ENCODE measurements at regions not wholly inside any gene's neighbourhood (a gene's known extent, or its start where the extent isn't known, plus 50 kb on each side); places are given as distances from the start of the nearest gene placed in this dataset.
A peak's percentile ranks its signal among the peaks of the same experiment; 100 is the strongest.

DNA sequence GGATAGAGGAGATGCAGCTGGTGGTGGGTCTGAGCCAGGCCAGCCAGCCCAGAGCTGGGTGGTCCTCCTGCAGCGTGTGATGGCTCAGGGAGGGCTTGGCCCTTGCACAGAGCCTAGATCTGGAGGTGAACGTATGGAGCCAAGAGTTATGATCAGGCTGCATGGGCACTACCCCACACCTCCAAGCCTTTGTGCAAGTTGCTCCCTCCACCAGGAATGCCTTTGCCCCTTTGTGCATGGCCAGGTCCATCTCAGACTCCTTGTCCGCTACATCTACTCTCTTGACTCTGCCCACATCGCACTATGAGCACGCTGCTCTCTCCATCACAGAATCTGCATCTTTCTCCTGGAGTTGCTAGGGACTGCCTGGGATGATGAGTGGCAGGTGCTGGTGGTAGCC, 895.7 kb downstream of the TBC1D22A start:
- Histone ChIP-seq H3K27ac (no peak overlapping the region), H3K4me3 (no peak overlapping the region), H3K9me3 (peaks cover 0 to 6% (median 5%) of the 10 kb centered on the region in 4 donors), H3K4me1 (peaks cover 0 to 4% (median 0%) of the 10 kb centered on the region in 4 donors), H3K27me3 (peaks cover 0 to 10% (median 4%) of the 10 kb centered on the region in 3 donors), H3K36me3 (no peaks in the 10 kb centered on the region)
- intact Hi-C loops (cut with DNase I; ENCODE audit: low total_unique reads), result no loop called here
- no peak for DNase-seq
- WGBS, 5 donors, result 84 to 90% (median 85%) methylated on average over 4 to 5 of the region's 5 CpGs
- no peak for TF ChIP-seq POLR2A (IDR thresholded peaks at IDR 0.05)
- TF ChIP-seq EP300 (IDR thresholded peaks at IDR 0.05), result no peak
- TF ChIP-seq, protein P1, sequence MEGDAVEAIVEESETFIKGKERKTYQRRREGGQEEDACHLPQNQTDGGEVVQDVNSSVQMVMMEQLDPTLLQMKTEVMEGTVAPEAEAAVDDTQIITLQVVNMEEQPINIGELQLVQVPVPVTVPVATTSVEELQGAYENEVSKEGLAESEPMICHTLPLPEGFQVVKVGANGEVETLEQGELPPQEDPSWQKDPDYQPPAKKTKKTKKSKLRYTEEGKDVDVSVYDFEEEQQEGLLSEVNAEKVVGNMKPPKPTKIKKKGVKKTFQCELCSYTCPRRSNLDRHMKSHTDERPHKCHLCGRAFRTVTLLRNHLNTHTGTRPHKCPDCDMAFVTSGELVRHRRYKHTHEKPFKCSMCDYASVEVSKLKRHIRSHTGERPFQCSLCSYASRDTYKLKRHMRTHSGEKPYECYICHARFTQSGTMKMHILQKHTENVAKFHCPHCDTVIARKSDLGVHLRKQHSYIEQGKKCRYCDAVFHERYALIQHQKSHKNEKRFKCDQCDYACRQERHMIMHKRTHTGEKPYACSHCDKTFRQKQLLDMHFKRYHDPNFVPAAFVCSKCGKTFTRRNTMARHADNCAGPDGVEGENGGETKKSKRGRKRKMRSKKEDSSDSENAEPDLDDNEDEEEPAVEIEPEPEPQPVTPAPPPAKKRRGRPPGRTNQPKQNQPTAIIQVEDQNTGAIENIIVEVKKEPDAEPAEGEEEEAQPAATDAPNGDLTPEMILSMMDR (IDR thresholded peaks at IDR 0.05), result no peak
- no peak for TF ChIP-seq POLR2AphosphoS5 (IDR thresholded peaks at IDR 0.05)

DNA sequence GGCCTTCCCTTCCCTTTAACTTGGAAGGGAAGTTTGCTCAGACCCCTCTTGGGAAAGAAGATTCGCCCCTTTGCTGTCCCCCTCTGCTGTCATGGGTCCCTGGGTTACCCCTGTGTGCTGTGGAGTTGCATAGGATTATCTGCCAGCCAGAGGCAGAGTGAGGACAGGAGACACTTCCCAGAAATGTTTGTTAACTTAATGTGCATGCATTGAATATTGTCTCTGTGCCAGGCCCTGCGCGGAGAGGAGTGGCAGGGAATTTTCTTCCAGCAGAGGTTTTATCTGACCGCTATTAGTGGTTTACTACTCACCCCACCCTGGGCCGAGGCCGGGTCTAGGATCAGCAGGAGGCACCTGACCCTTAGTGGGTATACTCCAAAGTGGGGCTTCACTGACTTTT, 894.8 kb downstream of the TBC1D22A start:
- Histone ChIP-seq H3K4me1 (peaks cover 0 to 4% (median 0%) of the 10 kb centered on the region in 4 donors), H3K9me3 (no peaks in the 10 kb centered on the region), H3K27ac (no peak overlapping the region), H3K27me3 (peaks cover 0 to 10% (median 4%) of the 10 kb centered on the region in 3 donors), H3K36me3 (no peaks in the 10 kb centered on the region), H3K4me3 (no peak overlapping the region)
- intact Hi-C loops (cut with DNase I; ENCODE audit: low total_unique reads), result no loop called here
- WGBS, 5 donors, result 41 to 73% (median 60%) methylated on average over 6 of the region's 6 CpGs
- TF ChIP-seq POLR2A (IDR thresholded peaks at IDR 0.05) (no peak), EP300 (IDR thresholded peaks at IDR 0.05) (no peak), POLR2AphosphoS5 (IDR thresholded peaks at IDR 0.05) (no peak)
- TF ChIP-seq, protein P1 (IDR thresholded peaks at IDR 0.05), result no peak
- peak in 1 of 2 donors; percentile 11 for DNase-seq

DNA sequence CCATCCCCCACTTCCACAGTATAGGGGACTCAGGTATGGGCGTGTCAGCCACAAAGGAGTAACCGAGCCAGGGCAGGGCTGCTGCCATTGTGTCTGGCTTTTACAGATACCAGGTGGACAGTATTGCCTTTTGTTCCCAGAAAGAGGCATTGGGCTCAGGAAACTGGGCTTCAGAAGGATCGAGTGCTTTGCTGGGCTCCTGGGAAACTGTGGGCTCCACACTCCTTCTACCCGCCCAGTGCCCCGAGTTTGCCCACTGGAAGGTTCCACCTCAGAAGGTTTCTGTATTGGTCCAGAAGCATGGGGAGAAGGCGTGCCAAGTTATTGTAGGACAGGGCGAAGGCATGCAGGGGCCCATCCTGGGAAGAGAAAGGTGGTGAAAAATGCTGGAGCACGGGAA, 894.4 kb downstream of the TBC1D22A start:
- Histone ChIP-seq H3K27me3 (peaks cover 0 to 10% (median 4%) of the 10 kb centered on the region in 3 donors), H3K4me3 (no peak overlapping the region), H3K4me1 (peaks cover 0 to 4% (median 0%) of the 10 kb centered on the region in 4 donors), H3K36me3 (no peaks in the 10 kb centered on the region), H3K27ac (no peak overlapping the region), H3K9me3 (no peaks in the 10 kb centered on the region)
- WGBS, 5 donors, result 78 to 89% (median 85%) methylated on average over 8 of the region's 8 CpGs
- TF ChIP-seq, protein P1 (IDR thresholded peaks at IDR 0.05), result no peak
- TF ChIP-seq EP300 (IDR thresholded peaks at IDR 0.05) (no peak), POLR2A (IDR thresholded peaks at IDR 0.05) (no peak), POLR2AphosphoS5 (IDR thresholded peaks at IDR 0.05) (no peak)
- DNase-seq, result no peak
- intact Hi-C loops (cut with DNase I; ENCODE audit: low total_unique reads), result no loop called here

DNA sequence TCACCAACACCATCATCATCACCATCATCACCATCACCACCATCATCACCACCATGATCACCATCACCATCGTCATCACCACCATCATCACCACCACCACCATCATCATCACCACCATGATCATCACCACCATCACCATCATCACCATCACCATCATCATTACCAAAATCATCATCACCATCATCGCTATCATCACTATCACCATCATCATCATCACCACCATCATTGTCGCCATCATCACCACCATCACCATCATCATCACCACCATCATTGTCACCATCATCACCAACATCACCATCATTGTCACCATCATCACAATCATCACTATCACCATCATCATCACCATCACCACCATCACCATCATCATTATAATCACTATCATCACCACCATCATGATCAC, 893.5 kb downstream of the TBC1D22A start:
- H3K27ac ChIP-seq, result no peak overlapping the region
- TF ChIP-seq POLR2AphosphoS5 (IDR thresholded peaks at IDR 0.05) (no peak), POLR2A (IDR thresholded peaks at IDR 0.05) (no peak), EP300 (IDR thresholded peaks at IDR 0.05) (no peak)
- TF ChIP-seq, protein P1 (IDR thresholded peaks at IDR 0.05), result no peak
- H3K36me3 ChIP-seq, result no peaks in the 10 kb centered on the region
- H3K4me3 ChIP-seq, result no peak overlapping the region
- no peaks in the 10 kb centered on the region for H3K9me3 ChIP-seq
- DNase-seq, result no peak
- peaks cover 0 to 10% (median 4%) of the 10 kb centered on the region in 3 donors for H3K27me3 ChIP-seq
- peaks cover 0 to 4% (median 0%) of the 10 kb centered on the region in 4 donors for H3K4me1 ChIP-seq
- WGBS, 5 donors, result 61 to 65% (median 64%) methylated on average over 3 of the region's 3 CpGs
- intact Hi-C loops (cut with DNase I; ENCODE audit: low total_unique reads), result no loop called here
